B cell (primary cell): ENCODE measurements at regions not wholly inside any gene's neighbourhood (a gene's known extent, or its start where the extent isn't known, plus 50 kb on each side); places are given as distances from the start of the nearest gene placed in this dataset.

ENCODE experiments used
- ATAC-seq: fragments of 200-7000 bp; cut with Tn5 transposase; one replicate; pipeline ENCODE4 v1.10.0; 2021; ENCODE audit warnings: low read depth, mild to moderate bottlenecking, moderate number of reproducible peaks, moderate library complexity
- CTCF ChIA-PET: fragments of 350-600 bp; sonication (Branson Sonifier 250); formaldehyde crosslinking; loops from one replicate; lab custom pipeline; 2021; ENCODE audit warnings: antibody characterized with exemption, inconsistent platforms; lab: Charles Lee
- POLR2A ChIA-PET: fragments of 350-600 bp; sonication (Branson Sonifier 250); formaldehyde crosslinking; loops from one replicate; lab custom pipeline; 2021; ENCODE audit warnings: antibody characterized with exemption; lab: Charles Lee
- DNase-seq: peaks from one replicate; pipeline ENCODE4 v3.0.0; 2013
- H2AFZ ChIP-seq: 2 replicates; pipeline ENCODE4 v1.6.1; 2012; ENCODE audit warnings: mild to moderate bottlenecking, low read depth, low read length; ENCODE audit not compliant: insufficient read depth, poor library complexity, severe bottlenecking
- H3K27ac ChIP-seq, 2 donors: 1 replicate in 1 of 2; 2 replicates in 1 of 2; pipeline ENCODE4 v1.5.1; 2012 to 2013; ENCODE audit warnings: low read length in 2 of 2, mild to moderate bottlenecking in 2 of 2, moderate library complexity in 1 of 2
- H3K27me3 ChIP-seq, 4 experiments: fragments of 200-600 bp in 1 of 4; sonication (generic) in 1 of 4; replicated peaks in 1 of 4; 1 replicate in 2 of 4; 2 replicates in 2 of 4; pipeline versions ENCODE4 v1.6.1 to v1.7.0; 2013 to 2016; ENCODE audit warnings: low read length in 3 of 4, mild to moderate bottlenecking in 2 of 4, mixed read lengths in 1 of 4, moderate library complexity in 1 of 4; ENCODE audit not compliant: insufficient read depth in 4 of 4, control insufficient read depth in 3 of 4; ENCODE audit errors: control extremely low read depth in 1 of 4
- H3K36me3 ChIP-seq, 2 experiments: replicated peaks in 1 of 2; 1 replicate in 1 of 2; 2 replicates in 1 of 2; pipeline versions ENCODE4 v1.6.1 to v1.7.1; 2013; ENCODE audit warnings: low read length in 1 of 2; ENCODE audit not compliant: insufficient read depth in 2 of 2, control insufficient read depth in 1 of 2; ENCODE audit errors: control extremely low read depth in 1 of 2, extremely low read depth in 1 of 2
- H3K4me1 ChIP-seq, 2 donors: fragments of 200-600 bp in 1 of 2; sonication (generic) in 1 of 2; 1 replicate in 1 of 2; 2 replicates in 1 of 2; pipeline versions ENCODE4 v1.5.1 to v1.6.1; 2013 to 2017; ENCODE audit warnings: low read length in 2 of 2; ENCODE audit not compliant: control insufficient read depth in 2 of 2, insufficient read depth in 2 of 2
- H3K4me2 ChIP-seq: replicated peaks from 2 replicates; pipeline ENCODE3; 2012; ENCODE audit warnings: mild to moderate bottlenecking, low read depth, low read length; ENCODE audit not compliant: poor library complexity, severe bottlenecking
- H3K4me3 ChIP-seq, 5 experiments: fragments of 200-600 bp in 1 of 5; sonication (generic) in 1 of 5; 1 replicate in 3 of 5; 2 replicates in 2 of 5; pipeline versions ENCODE4 v1.5.1 to v1.7.0; 2011 to 2016; ENCODE audit warnings: low read length in 4 of 5, mild to moderate bottlenecking in 4 of 5, low read depth in 2 of 5, control low read depth in 1 of 5, moderate library complexity in 1 of 5; ENCODE audit not compliant: insufficient read depth in 1 of 5; ENCODE audit errors: control extremely low read depth in 1 of 5, extremely low read depth in 1 of 5
- H3K79me2 ChIP-seq: fragments of 200-600 bp; sonication (generic); one replicate; pipeline ENCODE4 v1.6.0; 2016; ENCODE audit warnings: low read length; ENCODE audit not compliant: control insufficient read depth, insufficient read depth
- H3K9ac ChIP-seq: fragments of 200-600 bp; sonication (generic); 2 replicates; pipeline ENCODE4 v1.6.1; 2017; ENCODE audit warnings: mild to moderate bottlenecking, low read length, moderate library complexity
- H3K9me3 ChIP-seq, 3 donors: one replicate each; pipeline versions ENCODE4 v1.6.1 to v1.7.1; 2013; ENCODE audit warnings: low read length in 2 of 3; ENCODE audit not compliant: control insufficient read depth in 2 of 3, insufficient read depth in 1 of 3; ENCODE audit errors: control extremely low read depth in 1 of 3
- H4K20me1 ChIP-seq: 2 replicates; pipeline ENCODE4 v1.6.0; 2012; ENCODE audit warnings: mild to moderate bottlenecking, low read length; ENCODE audit not compliant: insufficient read depth, control insufficient read depth, poor library complexity, severe bottlenecking
- H3K27ac Mint-ChIP-seq: one replicate; pipeline ENCODE4 v1.8.0; 2021; ENCODE audit warnings: mixed read lengths
- H3K27me3 Mint-ChIP-seq: one replicate; pipeline ENCODE4 v1.8.0; 2021; ENCODE audit warnings: mixed read lengths
- H3K4me1 Mint-ChIP-seq: one replicate; pipeline ENCODE4 v1.8.0; 2021; ENCODE audit warnings: mixed read lengths
- H3K4me3 Mint-ChIP-seq: one replicate; pipeline ENCODE4 v1.8.0; 2021; ENCODE audit warnings: mixed read lengths
- H3K9me3 Mint-ChIP-seq: one replicate; pipeline ENCODE4 v1.8.0; 2022; ENCODE audit warnings: mixed read lengths; ENCODE audit not compliant: insufficient read depth
- CTCF ChIP-seq: fragments of 200-600 bp; IDR thresholded peaks from one replicate; pipeline ENCODE4 v1.8.0; 2022; ENCODE audit warnings: antibody characterized with exemption, mild to moderate bottlenecking
- EZH2 ChIP-seq: IDR thresholded peaks from 2 replicates; pipeline ENCODE4 v1.6.1; 2012; ENCODE audit warnings: borderline replicate concordance, low read depth, mild to moderate bottlenecking, moderate library complexity, low read length; ENCODE audit not compliant: insufficient read depth, poor library complexity, severe bottlenecking
- WGBS: methylation state at CpG from one replicate; pipeline ENCODE4 v1.1.5; 2013; ENCODE audit warnings: missing lambda C conversion rate; ENCODE audit not compliant: insufficient coverage; 5-methylcytosine and 5-hydroxymethylcytosine counted together
- intact Hi-C: fragments of 100-400 bp; cut with micrococcal nuclease; formaldehyde crosslinking; loops from one replicate; pipeline ENCODE4 v1.10.0; 2022

- H3K27ac Mint-ChIP-seq, result no peak overlapping the region
- intact Hi-C loops, result no loop called here
- no peak overlapping the region for H3K27ac ChIP-seq
- no peak overlapping the region for H3K4me3 ChIP-seq
- no peaks in the 10 kb centered on the region for H3K4me1 Mint-ChIP-seq
- H3K4me1 ChIP-seq, result no peaks in the 10 kb centered on the region
- POLR2A ChIA-PET, result no interaction called here
- CTCF ChIA-PET, result no interaction called here
- peaks cover 11% of the 10 kb centered on the region for H3K27me3 Mint-ChIP-seq
- no peak overlapping the region for H3K4me3 Mint-ChIP-seq
- no peak for ATAC-seq
- H2AFZ ChIP-seq, result no peak overlapping the region
- H3K27me3 ChIP-seq, result no peaks in the 10 kb centered on the region
- 98% methylated on average over 6 of the region's 13 CpGs for WGBS
- H3K79me2 ChIP-seq, result no peaks in the 10 kb centered on the region
- H3K9ac ChIP-seq, result no peak overlapping the region
- DNase-seq, result no peak
- no peaks in the 10 kb centered on the region for H4K20me1 ChIP-seq
- no peaks in the 10 kb centered on the region for H3K9me3 Mint-ChIP-seq
- H3K4me2 ChIP-seq, result no peak overlapping the region
- H3K36me3 ChIP-seq, result no peaks in the 10 kb centered on the region
- peaks cover 0 to 10% (median 0%) of the 10 kb centered on the region in 3 donors for H3K9me3 ChIP-seq
- no peak for TF ChIP-seq EZH2
- no peak for TF ChIP-seq CTCF
Observed at GRCh38 chr18:75130591-75131328, 78.2 kb downstream of the PTGR3 start.

DNA sequence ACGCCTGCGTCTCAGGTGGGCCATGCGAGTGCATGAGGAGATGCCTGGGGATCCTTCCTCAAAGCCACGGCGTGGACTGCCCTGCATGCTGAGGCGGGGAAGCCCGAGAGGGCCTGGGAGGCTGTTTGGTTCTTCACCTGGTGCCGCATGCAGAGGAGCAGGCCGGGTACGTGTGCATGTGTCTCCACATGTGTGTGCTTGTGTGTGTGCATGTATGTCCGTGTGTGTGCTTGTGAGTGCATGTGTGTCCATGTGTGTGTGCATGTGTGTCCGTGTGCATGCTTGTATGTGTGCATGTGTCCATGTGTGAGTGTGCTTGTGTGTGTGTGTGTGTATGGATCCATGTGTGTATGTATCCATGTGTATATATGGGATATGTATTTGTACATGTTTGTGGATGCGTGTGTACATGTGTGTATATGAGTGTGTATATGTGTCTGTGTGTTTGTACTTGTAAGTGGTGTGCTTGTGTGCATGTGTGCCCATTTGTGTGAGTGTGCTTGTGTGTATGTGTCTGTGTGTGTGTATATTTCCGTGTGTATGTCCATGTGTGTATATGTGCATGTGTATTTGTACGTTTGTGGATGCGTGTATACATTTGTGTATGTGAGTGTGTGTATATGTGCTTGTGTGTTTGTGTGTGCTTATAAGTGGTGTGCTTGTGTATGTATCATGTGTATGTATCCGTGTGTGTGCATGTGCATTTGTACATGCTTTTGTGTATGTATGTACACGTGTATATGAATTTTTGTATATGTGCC lies 79.0 kb downstream of the PTGR3 start:
- H3K27me3 Mint-ChIP-seq, result peaks cover 12% of the 10 kb centered on the region
- Histone ChIP-seq H3K27me3 (no peaks in the 10 kb centered on the region), H3K9me3 (peaks cover 0 to 10% (median 0%) of the 10 kb centered on the region in 3 donors), H4K20me1 (no peaks in the 10 kb centered on the region), H3K4me1 (no peaks in the 10 kb centered on the region), H3K4me2 (no peak overlapping the region), H3K36me3 (no peaks in the 10 kb centered on the region), H3K27ac (no peak overlapping the region), H3K9ac (no peak overlapping the region), H2AFZ (no peak overlapping the region), H3K4me3 (no peak overlapping the region), H3K79me2 (no peaks in the 10 kb centered on the region)
- H3K27ac Mint-ChIP-seq, result no peak overlapping the region
- intact Hi-C loops, result no loop called here
- no peak for TF ChIP-seq EZH2
- no peak for TF ChIP-seq CTCF
- H3K4me3 Mint-ChIP-seq, result no peak overlapping the region
- WGBS, result 96% methylated on average over 18 of the region's 18 CpGs
- ATAC-seq (no peak), DNase-seq (no peak)
- POLR2A ChIA-PET, result no interaction called here
- CTCF ChIA-PET, result no interaction called here
- H3K9me3 Mint-ChIP-seq, result no peaks in the 10 kb centered on the region
- no peaks in the 10 kb centered on the region for H3K4me1 Mint-ChIP-seq
